HG02642 (cell line): ENCODE measurements at regions not wholly inside any gene's neighbourhood (a gene's known extent, or its start where the extent isn't known, plus 50 kb on each side); places are given as distances from the start of the nearest gene placed in this dataset.
"Not testable (repeated sequence)": the region's sequence is repeated elsewhere in the genome, so short reads cannot be mapped to it uniquely, and the experiment has no call there.

Experiments used
- ATAC-seq: cut with Tn5 transposase; IDR thresholded peaks from one replicate; pipeline ENCODE4 v1.9.1; 2021; ENCODE audit warnings: mild to moderate bottlenecking; ENCODE audit not compliant: unreplicated experiment, poor library complexity

- ATAC-seq, result no peak
These were observed 110.1 kb upstream of the PELI2 start for GRCh38 chr14:56008150-56008549.

GRCh38 chr14:56008661-56009060 lies 109.5 kb upstream of the PELI2 start:
- not testable (repeated sequence) for ATAC-seq

- ATAC-seq, result no peak
These were observed 94.5 kb upstream of the PELI2 start for GRCh38 chr14:56023661-56024081.

- ATAC-seq, result no peak
These were observed 93.0 kb upstream of the PELI2 start for GRCh38 chr14:56025191-56025590.

- ATAC-seq, result no peak
These were observed 91.7 kb upstream of the PELI2 start for GRCh38 chr14:56026506-56026905.

GRCh38 chr14:56027421-56027820 lies 90.8 kb upstream of the PELI2 start:
- ATAC-seq, result no peak

GRCh38 chr14:56027916-56028712 lies 90.1 kb upstream of the PELI2 start:
- ATAC-seq, result no peak

GRCh38 chr14:56036353-56036752 lies 81.9 kb upstream of the PELI2 start:
- ATAC-seq, result no peak

GRCh38 chr14:56040121-56040520 lies 78.1 kb upstream of the PELI2 start:
- ATAC-seq, result no peak

- ATAC-seq, result no peak
These were observed 74.0 kb upstream of the PELI2 start for GRCh38 chr14:56044196-56044595.

GRCh38 chr14:56046546-56046945 lies 71.7 kb upstream of the PELI2 start:
- ATAC-seq, result no peak

- ATAC-seq, result no peak
These were observed 71.2 kb upstream of the PELI2 start for GRCh38 chr14:56046996-56047395.

- ATAC-seq, result no peak
These were observed 68.7 kb upstream of the PELI2 start for GRCh38 chr14:56049536-56049935.

- no peak for ATAC-seq
These were observed 62.7 kb upstream of the PELI2 start for GRCh38 chr14:56055511-56055910.

GRCh38 chr14:56056031-56056430 lies 62.2 kb upstream of the PELI2 start:
- ATAC-seq, result no peak

- ATAC-seq, result no peak
These were observed 61.0 kb upstream of the PELI2 start for GRCh38 chr14:56057071-56057741.

GRCh38 chr14:56057767-56058166 lies 60.4 kb upstream of the PELI2 start:
- ATAC-seq, result no peak

GRCh38 chr14:56059054-56059453 lies 59.2 kb upstream of the PELI2 start:
- ATAC-seq, result no peak

GRCh38 chr14:56061051-56061450 lies 57.2 kb upstream of the PELI2 start:
- no peak for ATAC-seq

- no peak for ATAC-seq
These were observed 55.1 kb upstream of the PELI2 start for GRCh38 chr14:56063131-56063530.

- no peak for ATAC-seq
These were observed 53.7 kb upstream of the PELI2 start for GRCh38 chr14:56064513-56064912.

GRCh38 chr14:56065199-56065598 lies 53.0 kb upstream of the PELI2 start:
- ATAC-seq, result not testable (repeated sequence)
